H1 (cell line): ENCODE measurements at regions not wholly inside any gene's neighbourhood (a gene's known extent, or its start where the extent isn't known, plus 50 kb on each side); places are given as distances from the start of the nearest gene placed in this dataset.

ENCODE experiments used
- CTCF ChIA-PET: fragments of 300-600 bp; sonication (Branson Sonifier 250); formaldehyde crosslinking; loops from one replicate; lab custom pipeline; 2021; ENCODE audit not compliant: partially characterized antibody; lab: Charles Lee
- POLR2A ChIA-PET: fragments of 300-600 bp; sonication (Branson Sonifier 250); formaldehyde crosslinking; loops from one replicate; lab custom pipeline; 2021; ENCODE audit warnings: inconsistent platforms; ENCODE audit not compliant: partially characterized antibody; lab: Charles Lee
- DNase-seq, 2 experiments: peaks; one replicate each; pipeline versions ENCODE4 v3.0.0 to v3.0.0-alpha.2; 2010 to 2022; ENCODE audit warnings: low spot score in 2 of 2, low read depth in 1 of 2, mixed read lengths in 1 of 2
- FAIRE-seq: peaks from 2 replicates; lab custom pipeline; 2011; peaks lifted over from hg19 to GRCh38; lab: Jason Lieb, UNC
- H2AFZ ChIP-seq: 2 replicates; pipeline ENCODE4 v1.8.1; 2012; ENCODE audit warnings: low read length, inconsistent platforms
- H2AK5ac ChIP-seq: 2 replicates; pipeline ENCODE4 v1.6.1; 2013; ENCODE audit warnings: low read depth, low read length
- H2BK120ac ChIP-seq: replicated peaks from 2 replicates; pipeline ENCODE3; 2013; ENCODE audit warnings: low read depth, low read length, inconsistent platforms
- H2BK12ac ChIP-seq: 2 replicates; pipeline ENCODE4 v1.6.1; 2013; ENCODE audit warnings: low read depth, low read length
- H2BK15ac ChIP-seq: 2 replicates; pipeline ENCODE4 v1.6.1; 2013; ENCODE audit warnings: low read length
- H2BK20ac ChIP-seq: 2 replicates; pipeline ENCODE4 v1.6.1; 2013; ENCODE audit warnings: low read length
- H2BK5ac ChIP-seq: 2 replicates; pipeline ENCODE4 v1.6.1; 2013; ENCODE audit warnings: low read depth, low read length
- H3K14ac ChIP-seq: 2 replicates; pipeline ENCODE4 v1.6.1; 2013; ENCODE audit warnings: inconsistent platforms; ENCODE audit not compliant: insufficient read length
- H3K18ac ChIP-seq: 2 replicates; pipeline ENCODE4 v1.6.1; 2013; ENCODE audit warnings: low read length; ENCODE audit errors: extremely low read depth
- H3K23ac ChIP-seq: 2 replicates; pipeline ENCODE4 v1.6.1; 2013; ENCODE audit warnings: inconsistent platforms; ENCODE audit not compliant: insufficient read length
- H3K23me2 ChIP-seq: 2 replicates; pipeline ENCODE4 v1.6.1; 2013; ENCODE audit warnings: low read depth, low read length
- H3K27ac ChIP-seq: 2 replicates; pipeline ENCODE4 v1.6.1; 2011; ENCODE audit warnings: low read depth, low read length, inconsistent platforms
- H3K27me3 ChIP-seq, 4 experiments: replicated peaks in 1 of 4; 1 replicate in 1 of 4; 2 replicates in 3 of 4; pipeline versions ENCODE4 v1.6.1 to v1.8.1; 2011 to 2013; ENCODE audit warnings: low read length in 3 of 4, mild to moderate bottlenecking in 3 of 4, inconsistent platforms in 2 of 4, mixed read lengths in 2 of 4, moderate library complexity in 1 of 4; ENCODE audit not compliant: control insufficient read depth in 3 of 4, insufficient read depth in 3 of 4; ENCODE audit errors: extremely low read depth in 1 of 4
- H3K36me3 ChIP-seq, 4 experiments: 2 replicates each; pipeline versions ENCODE4 v1.6.1 to v1.8.1; 2011 to 2013; ENCODE audit warnings: mild to moderate bottlenecking in 4 of 4, low read length in 3 of 4, moderate library complexity in 2 of 4, control low read depth in 1 of 4, inconsistent platforms in 1 of 4; ENCODE audit not compliant: insufficient read depth in 4 of 4, control insufficient read depth in 2 of 4
- H3K4ac ChIP-seq: replicated peaks from 2 replicates; pipeline ENCODE3; 2013; ENCODE audit warnings: low read length, low read depth, mixed read lengths, inconsistent platforms; ENCODE audit not compliant: insufficient read length
- H3K4me1 ChIP-seq, 4 experiments: replicated peaks in 1 of 4; 1 replicate in 1 of 4; 2 replicates in 3 of 4; pipeline versions ENCODE4 v1.6.1 to v1.8.1; 2011 to 2013; ENCODE audit warnings: low read length in 3 of 4, inconsistent platforms in 2 of 4, mixed read lengths in 1 of 4; ENCODE audit not compliant: insufficient read depth in 4 of 4, control insufficient read depth in 3 of 4
- H3K4me2 ChIP-seq, 2 experiments: 2 replicates each; pipeline versions ENCODE4 v1.6.1 to v1.8.1; 2011 to 2013; ENCODE audit warnings: low read depth in 2 of 2, low read length in 2 of 2, control low read depth in 1 of 2, inconsistent platforms in 1 of 2, mild to moderate bottlenecking in 1 of 2; ENCODE audit not compliant: insufficient read depth in 1 of 2
- H3K4me3 ChIP-seq, 4 experiments: fragments of 200-600, 300-600 bp in 1 of 4; sonication (generic), shearing (Covaris generic), sonication (Bioruptor Twin) in 1 of 4; 2 replicates each; pipeline versions ENCODE4 v1.5.1 to v1.8.1; 2011 to 2016; ENCODE audit warnings: low read length in 4 of 4, low read depth in 3 of 4, control low read depth in 2 of 4, inconsistent platforms in 2 of 4, mild to moderate bottlenecking in 2 of 4, mixed read lengths in 1 of 4, moderate library complexity in 1 of 4; ENCODE audit not compliant: insufficient read depth in 2 of 4; ENCODE audit errors: extremely low read depth in 1 of 4
- H3K56ac ChIP-seq: replicated peaks from 2 replicates; pipeline ENCODE3; 2013; ENCODE audit warnings: low read depth, mild to moderate bottlenecking, mixed read lengths, low read length, inconsistent platforms; ENCODE audit not compliant: insufficient read length
- H3K79me1 ChIP-seq: 2 replicates; pipeline ENCODE4 v1.6.1; 2013; ENCODE audit warnings: low read depth, low read length, control low read depth
- H3K79me2 ChIP-seq, 2 experiments: 2 replicates each; pipeline versions ENCODE4 v1.6.1 to v1.8.1; 2012 to 2013; ENCODE audit warnings: low read length in 2 of 2, mild to moderate bottlenecking in 2 of 2, inconsistent platforms in 1 of 2; ENCODE audit not compliant: insufficient read depth in 2 of 2, control insufficient read depth in 1 of 2
- H3K9ac ChIP-seq, 4 experiments: replicated peaks in 1 of 4; 1 replicate in 1 of 4; 2 replicates in 3 of 4; pipeline versions ENCODE4 v1.6.1 to v1.8.1; 2011 to 2013; ENCODE audit warnings: low read depth in 3 of 4, low read length in 3 of 4, control low read depth in 2 of 4, mild to moderate bottlenecking in 2 of 4, moderate library complexity in 2 of 4, inconsistent platforms in 1 of 4; ENCODE audit errors: extremely low read depth in 1 of 4
- H3K9me3 ChIP-seq, 2 experiments: 2 replicates each; pipeline versions ENCODE4 v1.6.1 to v1.8.1; 2012 to 2013; ENCODE audit warnings: mild to moderate bottlenecking in 2 of 2, moderate library complexity in 2 of 2, control low read depth in 1 of 2, inconsistent platforms in 1 of 2, low read depth in 1 of 2, low read length in 1 of 2, mixed read lengths in 1 of 2; ENCODE audit not compliant: insufficient read depth in 2 of 2
- H4K20me1 ChIP-seq, 2 experiments: replicated peaks in 1 of 2; 2 replicates each; pipeline versions ENCODE3 to v1.8.1; 2011 to 2013; ENCODE audit warnings: inconsistent platforms in 2 of 2, low read length in 2 of 2, mild to moderate bottlenecking in 1 of 2; ENCODE audit not compliant: insufficient read depth in 2 of 2, control insufficient read depth in 1 of 2
- H4K5ac ChIP-seq: 2 replicates; pipeline ENCODE4 v1.6.1; 2013; ENCODE audit warnings: low read length, low read depth, mixed read lengths, inconsistent platforms; ENCODE audit not compliant: insufficient read length
- H4K8ac ChIP-seq: 2 replicates; pipeline ENCODE4 v1.8.0; 2013; ENCODE audit warnings: mild to moderate bottlenecking, moderate library complexity, low read length, inconsistent platforms; ENCODE audit not compliant: insufficient read depth; ENCODE audit errors: extremely low read depth
- H4K91ac ChIP-seq: replicated peaks from 2 replicates; pipeline ENCODE3; 2013; ENCODE audit warnings: low read length, mixed read lengths, inconsistent platforms; ENCODE audit not compliant: insufficient read length
- CHD2 ChIP-seq: IDR thresholded peaks from 2 replicates; pipeline ENCODE4 v1.6.1; 2012; ENCODE audit warnings: low read length, improper control_type of control experiment
- KDM1A ChIP-seq: fragments of 200-600, 300-600 bp; sonication (generic); IDR thresholded peaks from 2 replicates; pipeline ENCODE4 v1.7.1; 2016; ENCODE audit warnings: mild to moderate bottlenecking, low read length, borderline replicate concordance
- MAFK ChIP-seq: IDR thresholded peaks from 2 replicates; pipeline ENCODE4 v1.6.1; 2012; ENCODE audit warnings: low read depth, mild to moderate bottlenecking, improper control_type of control experiment, low read length
- SP2 ChIP-seq: IDR thresholded peaks from 2 replicates; pipeline ENCODE4 v1.6.1; 2012; ENCODE audit warnings: mild to moderate bottlenecking, low read length, inconsistent platforms
- TEAD4 ChIP-seq: IDR thresholded peaks from 2 replicates; pipeline ENCODE4 v1.6.1; 2012; ENCODE audit warnings: low read depth, low read length, inconsistent platforms, mixed read lengths
- WGBS, 2 experiments: shearing (Covaris generic) in 1 of 2; methylation state at CpG; one replicate each; pipeline versions ENCODE4 v1.1.6 to v1.1.7; 2013 to 2015; ENCODE audit warnings: low lambda C conversion rate in 2 of 2, mixed read lengths in 2 of 2, inconsistent platforms in 1 of 2, low coverage in 1 of 2, missing lambda C conversion rate in 1 of 2; ENCODE audit not compliant: insufficient replicate concordance in 2 of 2, insufficient coverage in 1 of 2, insufficient read length in 1 of 2; ENCODE audit errors: extremely low coverage in 1 of 2, missing lambda C conversion rate in 1 of 2; 5-methylcytosine and 5-hydroxymethylcytosine counted together
- TF ChIP-seq, protein P1 (sequence below): IDR thresholded peaks from 2 replicates; pipeline ENCODE4 v1.6.1; 2012; ENCODE audit warnings: inconsistent platforms

DNA sequence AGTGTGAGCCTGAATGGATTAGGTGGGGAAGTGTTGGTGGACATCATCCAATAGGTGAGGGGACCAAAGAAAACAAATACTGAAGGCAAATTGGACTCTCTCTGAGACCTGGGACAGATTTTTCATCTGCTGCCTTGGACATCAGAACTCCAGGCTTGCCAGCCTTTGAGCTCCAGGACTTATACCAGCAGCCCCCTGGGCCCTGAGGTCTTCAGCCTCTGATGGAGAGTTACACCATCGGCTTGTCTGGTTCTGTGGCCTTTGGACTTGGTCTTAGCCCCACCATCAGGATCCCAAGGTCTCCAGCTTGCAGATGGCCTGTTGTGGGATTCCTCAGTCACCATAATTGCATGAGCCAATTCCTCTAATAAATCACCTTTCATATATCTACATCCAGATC is 80.8 kb upstream of the SLC8A3 start:
- Histone ChIP-seq H3K36me3 (peaks cover 0 to 4% (median 0%) of the 10 kb centered on the region in 4 experiments; a peak in 1 of 8 replicates), H4K91ac (no peak overlapping the region), H3K14ac (no peak overlapping the region), H3K79me2 (no peaks in the 10 kb centered on the region), H3K4me3 (no peak overlapping the region), H3K23me2 (no peaks in the 10 kb centered on the region), H2BK12ac (no peak overlapping the region), H2AK5ac (no peak overlapping the region)
- 90% methylated on average over 1 of the region's 1 CpG; no CpG with 5 or more reads in 1 of the 2 experiments for WGBS, 2 experiments
- FAIRE-seq (no peak), DNase-seq (no peak)
- no peak for TF ChIP-seq CHD2
- no peak for TF ChIP-seq MAFK
- TF ChIP-seq TEAD4 = no peak
- TF ChIP-seq, protein P1, sequence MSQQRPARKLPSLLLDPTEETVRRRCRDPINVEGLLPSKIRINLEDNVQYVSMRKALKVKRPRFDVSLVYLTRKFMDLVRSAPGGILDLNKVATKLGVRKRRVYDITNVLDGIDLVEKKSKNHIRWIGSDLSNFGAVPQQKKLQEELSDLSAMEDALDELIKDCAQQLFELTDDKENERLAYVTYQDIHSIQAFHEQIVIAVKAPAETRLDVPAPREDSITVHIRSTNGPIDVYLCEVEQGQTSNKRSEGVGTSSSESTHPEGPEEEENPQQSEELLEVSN = no peak
- no peak for TF ChIP-seq KDM1A
- TF ChIP-seq SP2 = no peak
- TF ChIP-seq, all 59 proteins: peak for 0
- Histone ChIP-seq H4K20me1 (no peaks in the 10 kb centered on the region), H4K5ac (no peak overlapping the region), H2BK15ac (no peak overlapping the region), H3K9me3 (no peaks in the 10 kb centered on the region), H3K18ac (no peak overlapping the region), H2AFZ (no peak overlapping the region), H2BK120ac (no peak overlapping the region), H3K56ac (no peak overlapping the region), H3K4me1 (peaks cover 0 to 3% (median 0%) of the 10 kb centered on the region in 4 experiments; a peak in 1 of 7 replicates), H3K4ac (no peak overlapping the region), H3K79me1 (no peaks in the 10 kb centered on the region), H3K27ac (no peak overlapping the region), H3K23ac (no peak overlapping the region), H2BK5ac (no peak overlapping the region), H3K27me3 (no peaks in the 10 kb centered on the region), H4K8ac (no peak overlapping the region), H3K4me2 (no peak overlapping the region), H3K9ac (no peak overlapping the region), H2BK20ac (no peak overlapping the region)
- ChIA-PET POLR2A (no interaction called here), CTCF (interaction anchor here (1.3 to 1.4 kb wide), 2 partner anchors 48 to 171 kb away, joined by 4 read pairs; no protein-coding TSS in a partner anchor)
